ENCODE measurements at regions not wholly inside any gene's neighbourhood (a gene's known extent, or its start where the extent isn't known, plus 50 kb on each side); places are given as distances from the start of the nearest gene placed in this dataset.
"Not testable (repeated sequence)": the region's sequence is repeated elsewhere in the genome, so short reads cannot be mapped to it uniquely, and the experiment has no call there.

DNA sequence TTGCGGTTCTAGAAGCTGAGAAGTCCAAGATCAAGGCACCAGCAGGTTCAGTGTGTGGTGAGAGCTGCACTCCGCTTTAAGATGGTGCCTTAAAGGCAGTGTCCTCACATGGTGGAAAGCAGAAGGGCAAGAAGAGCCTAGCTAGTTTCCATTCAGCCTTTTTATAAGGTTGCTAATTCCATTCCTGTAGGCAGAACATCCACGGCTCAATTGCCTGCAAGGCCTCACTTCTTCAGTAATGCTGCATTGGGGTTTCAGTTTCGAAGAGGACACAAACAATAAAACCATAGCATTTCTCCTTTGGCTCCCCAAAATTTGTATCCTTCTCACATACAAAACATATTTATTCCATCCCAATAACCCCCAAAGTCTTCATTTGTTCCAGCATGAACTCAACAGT lies 109.5 kb upstream of the KCND2 start:
- DNase-seq: no peak

DNA sequence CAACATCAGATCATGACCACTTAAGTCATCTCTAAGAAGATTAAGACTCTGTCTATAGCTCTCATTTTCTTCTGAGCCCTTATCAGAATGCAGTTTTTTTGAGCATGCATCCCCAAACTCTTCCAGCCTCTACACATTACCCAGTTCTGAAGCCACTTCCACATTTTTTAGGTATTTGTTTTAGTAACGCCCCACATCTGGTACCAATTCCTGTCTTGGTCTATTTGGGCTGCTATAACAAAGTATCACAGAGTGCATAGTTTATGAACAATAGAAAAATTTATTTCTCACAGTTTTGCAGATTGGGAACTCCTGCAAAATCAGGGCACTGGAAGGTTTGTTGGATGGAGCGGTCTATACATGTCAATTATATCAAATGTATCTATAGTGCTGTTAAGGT lies 107.7 kb upstream of the KCND2 start:
- DNase-seq: no peak

DNA sequence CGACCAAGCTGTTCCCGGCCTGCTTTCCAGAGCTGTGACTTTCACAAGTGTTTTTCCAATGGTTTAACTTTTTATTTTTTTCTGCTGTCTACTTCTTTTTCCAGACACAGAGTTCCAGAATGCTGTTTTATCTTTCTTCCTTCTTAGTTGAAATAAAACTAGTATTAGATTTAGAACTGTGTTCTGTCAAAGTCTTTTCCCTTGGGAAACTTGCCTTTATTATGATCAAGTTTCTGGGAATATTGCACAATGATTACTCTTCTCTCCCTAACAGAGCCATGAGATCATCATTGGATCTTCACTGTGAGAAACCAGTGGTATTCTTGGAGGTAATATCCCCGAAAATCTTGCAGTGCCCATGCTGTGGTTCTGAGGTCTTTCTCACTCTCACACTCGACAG lies 104.9 kb upstream of the KCND2 start:
- no peak for DNase-seq

DNA sequence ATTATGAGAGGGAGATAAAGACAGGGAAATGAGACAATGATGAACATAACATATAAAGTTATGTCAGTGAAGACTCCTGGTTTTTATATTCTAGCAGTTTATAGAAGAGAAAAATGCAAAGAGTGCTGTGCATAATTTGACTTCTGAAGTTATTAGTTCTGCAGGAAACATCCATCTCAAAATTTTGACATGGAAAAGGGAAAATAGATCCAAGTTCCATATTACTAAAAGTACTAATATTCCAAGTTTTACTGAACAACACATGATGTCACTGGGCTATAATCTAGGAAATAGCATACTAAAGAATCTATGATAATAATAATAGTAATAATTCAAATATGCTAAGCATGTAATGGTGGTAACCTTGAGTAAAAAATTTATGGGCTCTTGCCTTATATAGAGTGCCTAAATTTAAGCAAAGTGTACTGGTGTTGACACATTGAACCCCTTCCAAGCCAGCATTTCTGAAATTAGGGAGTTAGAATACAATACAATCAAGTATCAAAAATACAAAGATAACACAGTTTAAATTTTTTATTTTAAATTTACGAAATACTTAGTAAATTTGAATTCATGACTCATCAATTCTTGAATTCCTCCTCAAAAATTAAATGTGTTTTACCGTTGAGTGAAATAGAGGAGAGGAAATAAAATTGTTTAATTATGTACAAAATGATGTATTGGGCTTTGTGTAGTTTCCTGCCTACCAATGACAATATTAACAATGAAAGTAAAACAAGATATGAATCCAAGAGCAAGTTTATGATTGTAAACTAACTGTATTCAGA lies 102.8 kb upstream of the KCND2 start:
- no peak for DNase-seq

DNA sequence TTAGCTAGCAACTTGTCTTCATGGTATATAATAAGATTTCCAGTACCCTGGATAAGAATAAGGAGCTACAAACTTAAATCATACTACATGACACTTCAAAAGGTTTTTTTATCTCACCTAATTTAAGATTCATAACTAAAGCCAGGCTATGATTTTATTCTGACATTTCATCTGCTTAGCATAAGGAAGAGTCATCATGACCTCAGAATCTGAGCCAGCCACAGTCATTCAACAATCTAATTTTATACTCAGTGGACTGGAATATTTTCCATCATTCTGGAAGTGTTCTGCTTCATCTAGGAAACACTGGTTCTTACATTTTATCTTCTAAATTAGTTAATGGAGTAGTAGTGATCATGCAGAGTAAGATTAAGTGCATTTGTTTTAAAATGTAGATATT lies 102.1 kb upstream of the KCND2 start:
- DNase-seq: no peak

DNA sequence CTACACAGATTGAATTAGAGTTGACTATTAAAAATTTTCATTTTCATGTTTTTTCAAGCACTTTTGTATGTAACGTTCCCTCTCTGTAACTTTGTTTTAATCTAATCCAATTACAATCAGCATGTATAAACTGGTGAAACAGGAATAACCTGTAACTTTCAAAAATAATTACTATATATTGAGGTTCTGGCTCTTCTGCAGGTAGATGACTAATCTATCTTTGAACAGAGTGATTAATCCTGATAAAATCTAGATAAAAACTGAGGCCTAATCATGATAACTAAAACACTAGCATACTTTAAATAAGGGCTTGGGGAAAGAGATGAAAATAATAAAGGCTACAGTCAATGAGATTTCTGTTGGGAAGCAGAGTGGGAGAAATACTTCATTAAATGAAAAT lies 101.6 kb upstream of the KCND2 start:
- DNase-seq: no peak

DNA sequence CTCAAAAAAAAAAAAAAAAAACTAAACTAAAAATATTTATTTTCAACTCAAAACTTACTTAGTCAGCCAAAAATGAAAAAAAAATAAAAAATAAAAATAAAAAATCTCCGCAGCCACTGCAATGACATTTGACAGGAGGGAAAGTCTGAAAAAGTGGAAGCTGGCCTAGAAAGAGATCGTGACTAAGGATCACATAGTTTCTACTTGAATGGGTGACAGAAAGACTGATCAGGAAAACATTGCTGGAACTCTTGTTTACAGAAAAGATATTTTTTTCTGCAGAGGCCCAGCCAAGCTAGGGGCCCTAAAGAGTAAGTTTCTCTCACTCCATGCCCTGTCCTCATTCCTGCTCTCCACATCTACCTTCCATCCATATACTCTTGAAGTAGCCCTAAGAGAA lies 92.8 kb upstream of the KCND2 start:
- no peak for DNase-seq

DNA sequence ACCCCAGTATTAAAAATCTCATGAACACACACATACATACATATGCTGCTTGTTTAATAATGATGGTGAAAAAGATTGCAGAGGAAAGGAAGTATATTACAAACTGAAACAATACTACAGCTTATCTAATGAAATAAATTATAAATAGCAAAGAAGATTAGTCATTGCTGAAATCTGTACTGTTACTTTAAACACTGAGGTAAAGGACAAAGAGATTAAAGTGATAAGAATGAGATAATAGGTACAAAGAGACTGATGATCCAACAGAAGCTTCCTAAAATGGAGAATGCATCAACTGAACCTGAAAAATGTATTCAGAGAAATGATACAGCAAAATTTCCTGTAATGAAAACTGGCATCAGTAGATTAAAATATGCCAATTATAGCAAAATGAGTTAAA lies 91.5 kb upstream of the KCND2 start:
- no peak for DNase-seq

DNA sequence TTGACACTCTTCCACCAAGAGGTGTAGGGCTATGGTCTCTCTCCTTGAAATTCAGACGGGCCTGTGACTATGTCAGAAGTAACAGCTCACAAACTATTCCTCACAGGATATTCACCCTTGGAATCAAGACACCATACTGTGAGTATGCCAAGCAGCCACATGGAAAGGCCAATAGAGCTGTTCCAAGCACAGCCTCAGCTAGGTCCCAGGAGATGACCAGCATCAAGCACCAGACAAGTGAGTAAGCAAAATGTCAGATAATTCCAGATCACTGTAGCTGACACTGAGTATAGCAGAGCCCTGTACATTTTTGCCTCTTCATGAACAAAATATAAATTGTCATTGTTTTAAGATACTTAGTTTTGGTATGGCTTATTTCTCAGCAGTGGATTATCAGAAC lies 88.1 kb upstream of the KCND2 start:
- no peak for DNase-seq

DNA sequence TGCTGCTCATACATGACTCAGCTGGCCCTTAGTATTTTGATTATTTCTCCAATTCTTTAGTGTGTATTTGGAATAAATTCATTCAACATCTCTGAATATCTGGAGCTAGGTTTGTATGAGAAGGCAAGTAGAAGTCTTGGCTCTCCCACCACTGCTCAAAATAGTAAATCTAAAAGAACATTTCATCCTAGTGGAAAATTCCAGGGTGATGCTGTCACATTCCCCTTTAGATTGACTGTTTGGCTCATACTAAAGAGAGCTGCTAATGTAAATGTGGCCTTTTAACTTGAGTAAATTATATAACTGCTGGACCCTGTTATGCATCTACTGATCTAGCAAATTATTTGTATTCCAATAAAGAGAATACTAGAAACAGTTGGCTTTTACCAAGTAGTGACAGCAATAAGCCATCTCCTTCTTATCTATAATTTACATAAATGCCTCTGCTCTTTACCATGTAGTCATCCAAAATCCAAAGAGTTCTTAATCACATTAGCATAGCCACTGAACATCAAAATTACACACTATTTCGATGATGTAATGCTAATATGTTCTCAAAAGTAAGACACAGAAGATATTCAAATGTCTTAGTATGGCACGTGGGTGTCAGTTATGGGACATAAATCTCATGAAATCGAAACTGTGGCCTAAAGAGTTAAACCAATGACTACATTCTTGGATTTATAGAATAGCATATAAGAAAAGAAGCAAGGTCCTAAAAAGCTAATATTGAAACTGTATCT lies 86.9 kb upstream of the KCND2 start:
- no peak for DNase-seq

DNA sequence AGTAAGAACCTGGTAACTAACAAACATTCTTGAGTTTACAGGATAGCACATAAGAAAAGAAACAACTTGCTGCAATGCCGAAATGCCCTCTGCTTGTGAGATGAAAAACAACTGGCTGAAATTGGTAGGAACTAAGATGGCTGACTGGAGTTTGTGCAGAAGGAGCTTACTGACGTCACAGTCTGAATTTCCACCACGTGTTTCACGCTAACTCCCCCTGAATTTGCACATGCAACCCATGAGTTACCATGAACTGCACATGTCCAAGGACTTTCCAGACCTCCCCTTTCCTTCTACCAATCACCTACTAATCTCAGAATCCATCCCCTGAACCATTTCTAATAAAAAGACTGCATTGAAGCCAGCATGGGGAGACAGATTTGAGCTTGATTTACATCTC lies 86.3 kb upstream of the KCND2 start:
- no peak for DNase-seq

DNA sequence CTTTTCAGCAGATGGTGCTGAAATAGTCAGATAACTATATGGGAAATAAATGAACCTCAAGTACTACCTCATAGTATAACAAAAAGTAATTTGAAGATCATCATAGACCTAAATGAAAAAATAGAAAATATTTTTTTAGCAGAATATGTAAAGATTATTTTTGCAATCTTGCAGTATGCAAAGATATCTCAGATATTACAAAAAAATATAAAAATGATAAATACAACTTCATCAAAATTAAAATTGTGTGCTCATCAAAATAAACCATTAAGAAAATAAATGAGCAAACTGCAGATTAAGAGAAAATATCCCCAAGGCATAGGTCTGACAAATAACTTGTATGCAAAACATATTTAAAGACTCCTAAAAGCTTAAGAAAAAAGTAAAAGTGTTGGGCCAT lies 83.4 kb upstream of the KCND2 start:
- DNase-seq: no peak

DNA sequence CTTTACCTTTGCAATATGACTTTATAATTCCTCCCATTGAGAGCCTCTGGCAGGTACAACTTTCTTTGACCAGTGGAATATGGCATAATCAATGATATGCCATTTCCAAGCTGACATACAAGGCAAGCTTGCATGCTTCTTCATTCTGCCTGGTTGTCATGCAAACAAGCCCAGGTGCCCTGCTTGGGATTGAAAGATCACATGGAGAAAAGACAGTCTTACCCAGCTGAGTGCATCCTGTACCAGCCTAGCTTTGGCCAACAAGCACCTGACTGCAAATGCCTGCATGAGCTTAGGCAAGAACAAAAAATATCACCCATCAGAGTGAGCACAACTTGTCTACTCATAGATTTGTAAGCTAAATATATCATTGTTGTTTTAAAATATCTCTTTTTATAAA lies 82.9 kb upstream of the KCND2 start:
- no peak for DNase-seq

DNA sequence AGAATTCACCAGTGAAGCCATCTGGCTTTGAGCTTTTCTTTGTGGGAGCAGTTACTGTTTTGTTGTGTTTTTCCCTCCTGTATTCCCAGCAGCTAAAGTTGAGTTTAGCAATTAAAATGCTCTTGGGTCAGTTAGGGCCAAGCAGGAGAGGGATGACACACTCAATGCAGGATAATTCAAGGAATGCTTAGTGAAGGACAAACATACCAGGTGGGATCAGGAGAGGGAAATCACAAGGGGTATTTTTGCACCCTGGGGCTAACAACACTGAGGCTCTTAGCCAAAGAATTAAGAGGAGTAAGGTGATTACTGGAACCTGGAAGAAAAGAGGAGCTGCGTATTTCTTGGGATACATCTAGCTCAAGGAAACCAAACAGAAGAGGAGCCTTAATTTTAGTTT lies 82.4 kb upstream of the KCND2 start:
- DNase-seq: no peak

DNA sequence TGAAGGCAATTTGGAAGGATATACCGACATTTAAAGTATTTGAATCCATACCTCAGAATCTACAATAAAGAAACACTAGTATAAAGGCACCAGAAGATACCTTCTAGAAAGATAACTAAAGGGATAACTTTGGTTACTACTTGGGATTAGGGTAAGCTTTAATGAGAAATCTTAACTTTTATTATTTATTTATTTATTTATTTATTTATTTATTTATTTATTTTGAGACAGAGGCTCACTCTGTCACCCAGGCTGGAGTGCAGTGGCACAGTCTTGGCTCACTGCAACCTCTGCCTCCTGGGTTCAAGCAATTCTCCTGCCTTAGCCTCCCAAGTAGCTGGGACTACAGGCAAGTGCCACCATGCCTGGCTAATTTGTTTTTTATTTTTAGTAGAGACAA lies 81.6 kb upstream of the KCND2 start:
- not testable (repeated sequence) for DNase-seq

DNA sequence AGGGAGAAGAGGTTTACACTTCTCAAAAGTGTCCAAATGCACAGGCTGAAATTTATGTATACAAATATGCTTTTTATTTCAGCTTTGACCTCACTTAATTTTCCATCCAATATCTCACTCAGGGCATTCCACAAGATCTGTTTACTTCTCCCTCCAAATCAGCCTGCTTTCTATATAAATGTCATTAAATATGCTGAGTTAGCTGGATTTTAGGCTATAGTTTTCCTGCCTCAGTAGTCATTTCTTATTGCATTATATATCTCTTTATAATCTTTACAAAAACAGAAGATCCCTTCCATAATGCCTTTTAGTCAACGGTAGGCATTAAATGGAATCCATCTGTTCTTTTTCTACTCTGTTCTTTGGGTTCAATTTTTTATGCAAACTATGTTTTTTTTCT lies 71.7 kb upstream of the KCND2 start:
- DNase-seq: no peak

DNA sequence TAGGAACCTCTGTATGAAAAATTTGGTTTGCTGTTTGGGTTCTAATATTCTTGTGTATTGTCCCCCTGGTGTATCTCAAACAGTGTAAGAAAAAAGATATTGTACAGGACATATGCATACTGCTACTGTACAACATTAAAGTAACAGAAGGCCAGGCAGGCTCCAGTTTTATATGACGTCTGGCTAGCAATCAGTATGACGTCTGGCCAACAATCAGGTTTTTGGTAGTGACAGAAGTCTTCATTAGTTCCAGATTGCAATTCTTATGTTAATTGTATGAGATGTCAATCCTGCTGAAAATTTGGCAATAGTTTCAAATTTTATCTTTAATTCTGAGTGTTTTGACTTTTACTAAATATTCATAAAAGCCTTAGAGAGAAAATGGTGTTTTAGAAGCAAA lies 67.9 kb upstream of the KCND2 start:
- no peak for DNase-seq

DNA sequence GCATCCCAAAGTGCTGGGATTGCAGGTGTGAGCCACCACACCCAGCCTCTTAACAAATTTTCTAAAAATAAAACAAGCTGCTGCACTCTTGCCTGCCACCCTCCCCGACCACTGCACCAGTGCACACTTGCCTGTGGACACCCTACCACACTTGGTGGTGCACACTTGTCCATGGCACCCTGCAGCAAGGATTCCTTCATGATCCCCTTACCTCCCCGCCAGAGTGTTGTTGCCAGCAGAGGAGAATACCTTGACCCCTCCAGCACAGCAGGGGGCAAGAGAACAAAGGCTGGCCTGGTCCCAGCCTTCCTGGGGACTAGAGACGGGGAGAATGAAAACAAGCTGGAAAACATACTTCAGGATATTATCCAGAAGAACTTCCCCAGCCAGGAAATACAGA lies 65.9 kb upstream of the KCND2 start:
- no peak for DNase-seq

DNA sequence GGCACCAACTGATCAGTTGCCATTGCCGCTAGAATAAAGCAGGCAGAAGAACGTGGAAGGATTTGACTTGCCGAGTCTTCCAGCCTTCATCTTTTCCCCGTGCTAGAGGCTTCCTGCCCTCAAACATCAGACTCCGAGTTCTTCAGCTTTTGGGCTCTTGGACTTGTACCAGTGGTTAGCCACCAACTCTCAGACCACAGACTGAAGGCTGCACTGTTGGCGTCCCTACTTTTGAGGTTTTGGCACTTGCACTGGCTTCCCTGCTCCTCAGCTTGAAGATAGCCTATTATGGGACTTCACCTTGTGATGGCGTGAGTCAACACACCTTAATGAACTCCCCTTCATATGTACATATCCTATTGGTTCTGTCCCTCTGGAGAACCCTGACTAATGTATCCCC lies 57.3 kb upstream of the KCND2 start:
- no peak for DNase-seq

DNA sequence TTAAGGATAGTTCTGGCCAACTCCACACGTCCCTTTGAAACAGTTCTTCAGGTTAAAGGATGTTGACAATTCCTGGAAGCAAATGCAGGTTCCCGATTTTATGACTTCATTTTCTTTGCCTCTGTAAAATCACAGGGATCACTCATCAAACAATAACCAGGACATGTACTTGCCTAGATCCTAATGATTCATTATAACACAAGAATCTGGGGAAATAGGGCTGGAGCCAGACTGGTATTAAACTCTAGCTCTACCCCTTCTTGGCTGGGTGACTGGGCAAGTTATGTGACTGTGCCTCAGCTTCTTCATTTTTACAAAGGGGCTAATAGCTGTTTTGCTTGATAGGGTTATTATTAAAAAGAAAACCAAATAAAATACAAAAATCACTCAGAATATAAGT lies 56.0 kb upstream of the KCND2 start:
- no peak for DNase-seq

DNA sequence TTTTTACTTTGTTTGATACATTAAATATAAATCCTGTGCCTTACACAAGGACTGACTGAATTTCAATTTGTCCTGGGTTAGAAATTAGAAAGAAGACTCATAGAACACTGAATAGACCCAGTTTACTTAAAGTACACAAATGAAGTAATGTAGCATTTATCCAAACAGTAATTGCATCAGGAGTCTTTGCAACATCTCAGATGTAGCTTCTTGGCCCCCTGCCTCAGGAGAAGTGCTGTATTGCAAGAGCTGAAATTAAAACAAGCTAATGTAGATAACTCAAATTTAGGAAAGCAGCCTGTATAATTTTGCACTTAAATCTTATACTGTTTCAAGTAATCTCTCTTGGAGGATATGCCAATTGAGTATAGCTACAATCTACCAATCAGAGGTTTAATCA lies 54.3 kb upstream of the KCND2 start:
- no peak for DNase-seq

DNA sequence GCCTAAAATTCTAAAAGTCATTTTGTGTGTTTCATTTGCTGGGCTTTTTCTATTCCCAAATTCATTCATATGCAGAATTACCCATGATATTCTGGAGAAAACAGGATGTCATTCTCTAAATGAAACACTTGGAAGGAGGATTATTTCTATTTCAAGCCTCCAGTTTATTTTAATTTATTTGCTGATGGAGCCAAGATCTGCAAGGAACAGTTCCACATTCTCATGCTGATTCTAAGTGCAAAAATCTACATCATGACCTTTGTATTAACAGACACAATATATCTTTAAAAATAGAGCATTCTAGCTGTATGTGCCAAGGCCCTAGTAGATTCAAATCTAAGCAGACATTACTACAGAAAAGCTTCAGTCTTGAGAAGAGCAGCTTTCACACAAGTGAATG lies 51.3 kb upstream of the KCND2 start:
- DNase-seq: no peak
